ENCODE measurements at regions not wholly inside any gene's neighbourhood (a gene's known extent, or its start where the extent isn't known, plus 50 kb on each side); places are given as distances from the start of the nearest gene placed in this dataset.

DNA sequence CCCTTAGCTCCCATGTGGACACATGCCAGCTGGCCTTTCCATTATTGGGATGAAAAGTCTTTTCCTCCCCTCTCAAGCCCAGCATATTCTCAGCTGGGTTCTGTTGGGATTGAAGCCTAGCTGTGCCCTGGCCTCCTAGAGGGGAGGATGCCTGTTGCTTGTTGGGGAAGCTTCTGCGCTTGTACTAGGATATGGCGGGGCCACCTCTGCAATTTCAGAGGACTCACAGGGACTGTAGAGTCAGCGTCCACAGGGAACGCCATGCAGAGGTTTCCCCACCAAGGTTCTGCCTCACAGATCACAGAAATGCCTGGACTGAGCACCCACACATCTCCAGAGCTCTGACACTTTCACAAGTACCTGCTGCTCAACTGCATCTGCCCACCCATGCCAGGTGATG, 288.7 kb upstream of the FOXQ1 start:
- DNase-seq = no peak

DNA sequence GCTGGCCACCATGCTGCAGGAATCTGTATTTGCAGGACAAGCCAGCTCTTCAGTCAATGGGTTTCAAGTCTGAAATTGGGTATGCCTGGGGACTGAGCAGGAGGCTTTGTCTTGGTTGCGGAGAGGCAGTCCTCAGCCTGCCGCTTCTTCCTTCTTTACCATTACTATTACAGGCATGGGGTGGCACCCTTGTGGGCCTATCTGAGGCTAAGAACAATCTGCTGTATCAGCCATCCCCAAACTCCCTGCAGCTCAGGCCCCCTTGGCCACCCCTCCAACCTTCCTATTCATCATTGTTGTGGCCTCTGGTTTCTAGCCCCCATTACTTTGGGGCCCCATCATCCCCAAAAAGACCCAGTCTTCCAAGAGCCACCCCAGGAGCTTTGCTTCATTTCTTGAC, 289.2 kb upstream of the FOXQ1 start:
- DNase-seq = no peak

DNA sequence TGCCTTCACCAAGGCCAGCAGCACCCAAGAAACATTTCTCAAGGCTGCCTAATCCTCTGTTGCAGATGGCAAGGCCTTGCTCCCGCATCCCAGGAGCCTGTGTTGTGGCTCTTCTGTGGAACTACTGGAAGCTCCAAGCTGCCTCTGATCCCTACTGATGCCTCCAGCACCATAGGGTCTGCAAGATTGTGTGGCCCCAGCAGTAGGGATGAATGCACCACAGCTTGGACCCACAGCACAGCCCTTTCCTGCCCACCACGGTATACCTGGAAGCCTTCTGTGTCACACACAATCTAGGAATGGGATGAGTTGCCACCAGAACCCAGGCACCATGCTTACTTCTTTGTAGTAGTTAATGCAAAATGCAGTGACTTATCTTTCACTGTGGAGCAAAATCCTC, 291.1 kb upstream of the FOXQ1 start:
- DNase-seq = no peak

DNA sequence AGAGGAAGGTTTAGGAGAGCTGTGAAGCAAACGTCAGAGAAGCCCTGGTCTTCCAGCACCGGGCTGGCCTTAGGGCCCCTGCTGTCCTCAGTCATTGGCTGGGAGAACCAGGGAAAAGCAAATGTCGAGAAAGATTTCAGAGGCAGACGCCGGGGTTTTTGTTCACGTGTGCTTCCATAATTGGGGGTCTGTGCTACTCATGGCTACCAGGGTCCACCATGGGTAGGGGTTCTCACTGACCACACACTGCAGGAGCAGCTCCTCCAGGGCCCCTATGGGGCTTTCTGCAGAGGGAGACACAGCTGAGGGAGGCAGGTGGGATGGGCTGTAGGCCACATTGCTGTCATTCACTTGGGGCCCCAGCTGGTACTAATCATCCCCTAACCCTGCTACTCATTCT, 291.8 kb upstream of the FOXQ1 start:
- DNase-seq = no peak

DNA sequence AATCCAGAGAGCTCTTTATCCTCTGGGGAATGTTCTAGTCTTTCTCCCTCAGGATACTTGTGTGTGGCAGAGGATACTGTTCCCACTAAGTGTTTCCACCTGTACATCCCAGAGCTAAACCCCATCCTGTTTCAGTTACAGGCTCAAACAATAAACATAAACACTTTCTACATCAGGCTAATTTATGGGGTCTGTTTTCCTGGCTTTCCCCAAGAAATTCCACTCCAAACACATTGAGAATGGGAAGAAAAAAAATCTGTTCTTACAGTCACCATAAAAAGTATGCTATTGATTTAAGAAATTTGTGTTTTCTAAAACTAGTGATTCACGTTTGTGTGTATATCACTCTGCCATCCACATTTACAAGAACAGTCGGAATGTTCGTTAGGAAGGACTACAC, 293.9 kb upstream of the FOXQ1 start:
- DNase-seq = no peak

DNA sequence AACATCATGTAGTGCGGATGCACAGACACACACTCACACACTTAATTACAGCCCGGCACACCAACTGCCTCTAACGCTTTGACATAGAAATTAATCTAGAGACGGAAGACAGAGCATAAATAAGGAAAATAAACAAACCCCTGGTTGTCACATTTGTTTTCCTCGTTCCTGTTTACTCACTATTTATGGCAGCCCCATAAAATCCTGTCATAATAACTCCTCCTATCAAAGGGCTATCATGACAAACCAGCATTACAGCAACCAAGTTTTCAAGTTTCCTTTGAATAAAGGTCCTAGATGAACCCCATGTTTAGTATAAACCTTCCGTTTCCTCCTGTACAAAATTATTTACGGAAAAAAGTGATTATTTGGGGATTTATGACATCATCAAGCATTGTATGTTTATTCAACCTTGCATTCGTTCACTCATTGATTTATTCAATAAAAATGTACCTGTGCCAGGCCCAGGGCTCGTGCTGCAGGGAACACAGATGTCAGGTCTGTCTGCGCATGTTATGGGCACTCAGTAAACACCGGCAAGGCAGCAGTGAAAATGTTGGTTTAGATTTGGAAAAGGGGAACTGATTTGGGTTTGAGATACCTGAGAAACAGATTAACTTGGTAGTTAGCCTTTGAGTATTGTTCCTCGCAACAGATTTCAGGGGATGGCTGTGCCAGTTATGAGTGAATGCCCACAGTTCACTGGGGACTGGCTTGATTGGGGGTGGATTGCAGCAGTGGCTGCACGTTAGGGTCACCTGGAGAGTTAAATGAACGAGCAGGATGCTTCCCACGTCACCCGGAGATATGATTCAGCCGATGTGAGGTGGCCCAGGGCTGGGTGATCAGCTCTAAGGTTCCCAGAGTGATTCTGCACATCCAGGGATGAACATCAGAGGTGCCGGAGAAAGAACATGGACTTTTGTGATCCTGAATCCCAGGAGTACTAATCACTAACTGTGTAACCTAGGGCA, 295.3 kb upstream of the FOXQ1 start:
- DNase-seq = no peak

DNA sequence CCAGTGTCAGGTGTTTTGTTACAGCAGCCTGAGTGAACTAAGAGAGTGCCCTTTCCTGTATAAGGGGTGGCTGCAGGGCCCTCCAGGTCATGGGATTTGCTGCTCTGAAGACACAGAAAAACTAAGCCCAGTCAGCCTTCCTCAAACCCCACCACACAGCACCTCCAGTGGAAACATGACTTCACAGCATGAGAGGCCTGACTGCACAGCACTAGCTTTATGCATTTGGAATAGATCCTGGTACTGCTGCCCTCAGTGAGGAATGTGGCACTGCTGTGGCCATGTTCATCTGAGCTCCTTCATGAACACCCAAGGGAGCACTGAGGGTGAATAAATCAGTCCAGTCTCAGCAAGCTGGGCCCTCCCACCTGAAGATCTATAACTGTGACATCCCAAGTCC, 296.1 kb upstream of the FOXQ1 start:
- DNase-seq = no peak

DNA sequence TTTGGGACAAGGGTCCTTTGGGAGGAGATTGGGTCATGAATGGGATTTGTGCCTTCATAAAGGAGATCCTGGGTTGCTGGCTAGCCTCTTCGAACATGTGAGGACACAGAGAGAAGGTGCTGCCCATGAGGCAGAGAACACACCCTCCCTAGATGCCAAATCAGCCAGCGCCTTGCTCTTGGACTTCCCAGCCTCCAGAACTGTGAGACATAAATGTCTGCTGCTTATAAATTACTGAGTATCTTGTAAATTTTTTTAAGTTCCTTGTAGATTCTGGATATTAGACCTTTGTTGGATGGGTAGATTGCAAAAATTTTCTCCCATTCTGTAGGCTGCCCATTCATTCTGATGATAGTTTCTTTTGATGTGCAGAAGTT, 297.5 kb upstream of the FOXQ1 start:
- DNase-seq = no peak

DNA sequence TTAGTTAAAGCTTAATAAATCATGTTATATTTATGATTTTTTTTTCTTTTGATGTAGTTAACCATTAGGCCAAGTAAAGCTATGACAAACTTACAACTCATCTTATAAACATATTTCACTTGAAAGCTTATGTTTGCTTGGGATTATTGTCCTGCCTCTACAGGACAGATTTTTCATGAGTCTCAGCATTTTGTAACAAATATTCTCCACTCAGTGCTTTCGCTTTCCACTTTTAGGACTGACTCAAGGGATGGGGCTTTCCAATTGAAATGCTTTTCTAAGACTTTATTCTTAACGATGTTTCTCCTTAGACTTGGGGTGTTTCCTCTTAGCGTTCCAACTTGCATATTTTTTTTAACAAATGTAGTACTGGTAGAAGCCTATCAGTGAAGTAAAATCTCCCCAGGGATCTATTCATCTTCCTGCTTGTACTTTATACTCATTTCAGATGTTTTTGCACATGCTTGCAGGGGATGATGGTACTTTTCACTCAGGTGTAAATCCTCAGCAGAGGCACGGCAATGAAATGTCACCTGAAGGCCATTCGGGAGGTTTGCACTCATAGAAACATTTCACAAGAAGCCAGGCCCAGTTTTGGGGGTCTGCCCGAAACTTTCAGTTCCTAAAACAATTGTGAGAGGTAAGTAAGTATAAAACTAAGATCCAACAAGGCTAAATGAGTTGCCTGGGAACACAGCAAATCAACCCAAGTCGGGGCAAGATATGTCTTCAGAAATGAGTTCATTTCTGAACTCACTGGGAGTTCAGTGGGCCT, 298.1 kb upstream of the FOXQ1 start:
- no peak for DNase-seq

DNA sequence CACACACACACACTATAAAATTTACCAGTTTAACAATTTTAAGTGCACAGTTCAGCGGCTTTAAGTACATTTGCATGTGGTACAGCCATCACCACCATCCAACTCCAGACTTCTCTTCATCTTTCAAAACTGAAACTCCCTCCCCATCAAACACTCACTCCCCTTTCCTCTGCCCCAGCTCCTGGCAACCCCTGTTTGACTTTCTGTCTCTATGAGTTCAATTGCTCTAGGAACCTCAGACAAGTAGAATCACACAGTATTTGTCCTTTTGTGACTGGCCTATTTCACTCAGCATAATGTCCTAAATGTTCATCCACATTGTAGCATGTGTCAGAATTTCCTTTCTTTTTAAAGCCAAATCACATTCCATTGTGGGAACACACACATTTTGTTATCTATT, 302.8 kb upstream of the FOXQ1 start:
- no peak for DNase-seq

DNA sequence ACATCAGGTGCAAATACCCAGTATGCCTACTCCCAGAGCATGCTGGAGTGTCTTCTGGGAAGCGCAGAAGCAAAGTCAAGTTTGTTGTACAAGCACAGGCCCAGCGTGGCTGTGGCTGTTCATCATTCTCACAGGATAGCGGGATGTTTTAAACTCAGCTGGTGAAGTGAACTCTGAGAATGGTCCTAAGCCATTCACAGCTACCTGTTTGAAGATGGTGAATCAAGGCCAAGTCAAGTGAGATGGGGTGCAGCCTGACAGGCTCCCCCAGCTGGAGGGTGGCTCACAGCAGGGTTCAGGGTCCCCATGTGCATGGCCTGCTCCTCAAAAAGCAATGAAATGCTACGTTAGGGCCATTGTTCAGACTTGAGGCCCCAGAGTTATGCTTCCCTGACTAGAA, 304.7 kb upstream of the FOXQ1 start:
- no peak for DNase-seq

DNA sequence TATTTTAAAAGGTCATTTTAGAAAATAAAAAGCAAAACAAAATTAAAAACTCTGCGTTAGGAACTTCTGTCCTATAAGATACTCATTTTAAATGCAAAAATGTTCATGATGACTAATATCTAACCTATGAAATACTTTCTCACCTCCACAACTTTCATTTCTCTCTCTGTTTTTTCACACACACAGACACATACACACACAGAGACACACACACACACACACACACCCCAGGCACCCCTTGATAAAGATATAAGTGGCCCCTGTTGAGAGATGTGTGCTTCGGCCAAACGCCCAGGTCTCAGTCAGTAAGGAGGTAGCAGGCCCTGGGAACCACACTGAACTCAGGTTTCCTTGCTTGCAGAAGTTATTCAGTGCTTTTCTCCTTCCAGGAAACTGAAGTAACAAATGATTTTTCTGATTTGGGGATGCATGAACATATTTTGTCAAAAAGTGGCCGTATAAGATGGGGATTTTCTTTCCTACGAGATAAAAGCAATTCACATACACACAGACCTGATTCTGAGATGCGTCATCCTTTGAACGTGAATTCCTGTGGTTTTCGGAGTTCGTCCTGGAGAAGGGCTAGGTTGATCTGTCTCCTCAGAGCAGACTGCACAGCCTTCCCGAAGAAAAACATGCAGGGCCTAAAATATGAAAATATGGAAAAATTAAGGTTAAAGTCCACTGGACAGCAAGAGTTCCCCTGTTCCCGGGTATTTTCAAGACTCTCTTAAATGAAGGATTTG, 306.8 kb upstream of the FOXQ1 start:
- DNase-seq = no peak

DNA sequence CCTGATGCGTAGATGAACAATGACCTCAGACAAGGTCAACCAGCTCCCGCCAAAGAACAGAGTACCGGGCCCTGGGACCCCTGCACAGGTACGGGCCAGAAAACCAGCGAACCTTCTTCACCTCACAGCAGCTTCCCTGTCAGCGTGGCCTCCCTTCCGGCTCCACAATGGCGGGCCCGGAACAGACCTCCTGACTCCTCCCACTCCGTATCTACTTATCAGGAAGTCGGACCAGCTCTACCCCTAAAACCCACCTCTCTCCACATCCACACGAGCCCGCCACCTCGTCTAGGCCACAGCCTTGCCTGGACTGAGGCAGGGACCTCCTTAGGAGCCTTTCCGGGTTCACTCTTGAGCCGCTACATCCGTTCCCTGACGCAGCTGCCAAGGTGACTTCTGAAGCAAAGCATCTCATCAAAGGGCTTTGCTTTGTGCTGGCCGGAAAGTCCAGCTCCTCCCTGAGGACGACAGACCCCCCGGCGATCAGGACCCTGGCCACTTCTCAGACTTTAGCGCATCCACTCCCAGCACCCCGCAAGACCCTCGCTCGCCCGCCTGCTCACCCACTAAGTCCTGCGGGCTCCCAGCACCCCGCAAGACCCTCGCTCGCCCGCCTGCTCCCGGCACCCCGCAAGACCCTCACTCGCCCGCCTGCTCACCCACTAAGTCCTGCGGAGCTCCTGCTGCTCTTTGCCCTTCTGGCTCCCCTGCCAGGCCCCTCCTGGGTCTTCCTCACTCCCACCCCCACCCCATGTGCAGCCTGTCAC, 308.3 kb upstream of the FOXQ1 start:
- DNase-seq = no peak

DNA sequence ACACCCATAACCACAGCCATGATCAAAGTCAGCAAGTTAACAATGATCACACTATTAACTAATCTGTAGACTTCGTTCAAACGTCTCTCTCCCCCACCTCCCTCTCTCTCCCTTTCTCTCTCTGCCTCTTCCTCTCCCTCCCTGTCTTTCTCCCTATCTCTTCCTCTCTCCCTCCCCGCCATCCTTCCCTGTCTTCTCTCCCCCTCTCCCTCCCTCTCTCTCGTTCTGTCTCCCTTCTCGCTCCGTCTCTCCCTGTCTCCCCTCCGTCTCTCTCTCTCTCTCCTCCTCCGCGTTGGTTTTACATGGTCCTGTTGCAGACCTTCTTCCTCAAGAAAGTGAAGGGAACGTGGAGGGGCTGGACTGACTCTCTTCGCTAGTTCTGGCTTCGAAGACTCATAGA, 308.9 kb upstream of the FOXQ1 start:
- DNase-seq = no peak

DNA sequence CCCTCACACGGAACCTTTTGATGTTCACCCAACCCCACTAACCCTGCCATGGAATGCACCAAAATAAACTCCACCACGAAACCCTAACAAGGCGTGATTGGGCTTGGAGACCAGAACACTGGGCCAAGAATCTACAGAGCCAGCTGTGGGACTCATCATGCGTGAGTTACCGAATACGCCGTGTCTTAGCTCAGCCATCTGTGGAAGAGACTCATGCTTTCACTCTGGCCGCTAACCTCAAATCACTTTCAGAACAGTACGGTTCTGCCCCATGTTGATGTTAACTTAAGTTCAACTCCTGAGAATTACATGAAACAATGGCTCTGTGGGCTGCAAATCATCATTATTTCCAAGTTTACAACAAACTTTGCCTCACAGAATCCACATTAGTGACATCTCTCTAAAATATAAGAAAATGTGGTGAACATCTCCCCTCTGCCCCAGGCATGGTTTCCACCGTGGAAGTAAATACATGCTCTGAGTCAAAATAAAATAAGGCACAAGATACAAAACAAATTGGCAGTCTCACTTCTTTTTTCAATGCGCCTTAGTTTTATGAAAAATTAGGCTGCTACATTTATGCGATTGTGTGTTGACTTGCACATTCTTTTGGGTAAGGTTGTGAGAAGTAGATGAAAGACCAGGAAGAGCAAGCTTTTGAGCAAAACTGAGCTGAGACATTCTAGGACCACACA, 308.9 kb upstream of the EXOC2 start:
- DNase-seq = no peak

DNA sequence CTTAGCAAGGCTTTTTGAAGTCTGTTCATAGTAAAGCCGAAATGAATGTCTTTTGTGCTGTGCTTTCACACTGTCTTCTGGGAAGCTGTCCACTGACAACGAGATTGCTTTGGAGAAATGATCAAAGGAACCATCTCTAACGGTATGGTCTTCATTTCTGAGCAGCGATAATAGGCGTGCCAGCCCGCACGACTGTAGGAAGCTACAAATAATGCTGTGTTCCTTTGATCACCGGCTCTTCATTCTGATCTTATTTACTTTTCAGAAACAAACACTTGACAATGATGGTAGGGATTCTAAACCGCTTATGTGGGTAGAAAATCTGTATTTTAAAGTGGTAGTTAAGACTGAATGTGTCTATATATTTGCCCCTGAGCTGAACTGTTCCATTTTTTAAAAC, 306.6 kb upstream of the EXOC2 start:
- no peak for DNase-seq

DNA sequence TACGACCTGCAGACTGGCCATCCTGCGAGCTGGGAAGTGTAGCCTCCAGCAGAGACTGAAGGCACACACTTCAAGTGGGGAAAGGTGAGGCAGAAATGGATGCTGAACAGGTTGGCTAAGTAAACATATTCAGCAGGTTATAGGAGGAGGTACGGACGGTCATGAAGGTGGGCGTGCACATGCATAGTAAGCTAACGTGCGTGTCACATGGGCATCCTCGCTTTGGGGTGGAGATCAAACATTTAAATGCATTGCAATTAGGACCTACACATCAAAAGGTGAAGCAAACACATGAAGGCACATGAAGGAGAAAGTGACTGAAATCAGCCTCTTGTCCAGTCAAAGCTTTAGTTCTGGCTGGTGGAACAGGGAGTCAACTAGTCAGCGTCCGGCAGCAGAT, 305.6 kb upstream of the EXOC2 start:
- no peak for DNase-seq

DNA sequence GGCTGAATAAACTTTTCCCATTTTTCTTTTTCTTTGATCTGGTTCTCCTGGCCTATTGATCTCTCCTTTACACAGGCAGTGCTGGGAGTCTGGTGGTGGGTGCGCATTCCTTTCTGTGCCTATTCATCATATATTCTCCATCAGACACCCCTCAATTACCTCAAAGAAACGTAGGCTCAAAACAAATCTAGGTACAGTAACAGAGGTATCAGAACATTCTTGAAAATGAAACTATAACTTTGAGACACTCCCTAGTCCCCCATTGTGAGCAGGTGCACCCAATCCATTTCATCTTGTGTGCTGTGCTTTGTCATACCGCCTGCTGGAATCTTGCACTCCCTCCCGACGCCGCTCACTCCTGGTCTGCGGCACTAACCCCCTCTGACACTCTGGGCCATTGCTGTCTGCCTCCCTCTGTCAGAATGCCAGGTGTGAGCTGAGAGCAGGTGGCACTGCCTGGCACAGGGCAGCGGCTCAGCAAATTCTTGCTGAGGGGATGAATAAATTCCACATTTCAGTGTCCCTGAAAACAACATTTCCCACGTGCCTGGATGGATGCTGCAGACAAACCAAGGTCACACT, 303.4 kb upstream of the EXOC2 start:
- no peak for DNase-seq

DNA sequence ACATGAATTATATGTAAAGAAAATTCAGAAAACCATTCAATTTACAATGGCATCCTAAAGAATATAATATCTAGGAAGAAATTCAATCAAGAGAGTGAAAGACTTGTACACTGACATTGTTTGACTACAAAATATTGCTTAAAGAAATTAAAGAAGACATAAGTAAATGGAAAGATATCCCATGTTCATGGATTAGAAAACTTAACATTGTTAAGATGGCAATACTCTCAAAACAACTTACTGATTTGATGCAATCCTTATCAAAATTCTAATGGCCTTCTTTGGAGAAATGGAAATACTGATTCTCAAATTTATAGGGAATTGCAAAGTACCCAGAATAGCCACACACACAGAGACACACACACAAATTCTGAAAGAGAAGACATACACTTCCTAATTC, 298.3 kb upstream of the EXOC2 start:
- DNase-seq = no peak

DNA sequence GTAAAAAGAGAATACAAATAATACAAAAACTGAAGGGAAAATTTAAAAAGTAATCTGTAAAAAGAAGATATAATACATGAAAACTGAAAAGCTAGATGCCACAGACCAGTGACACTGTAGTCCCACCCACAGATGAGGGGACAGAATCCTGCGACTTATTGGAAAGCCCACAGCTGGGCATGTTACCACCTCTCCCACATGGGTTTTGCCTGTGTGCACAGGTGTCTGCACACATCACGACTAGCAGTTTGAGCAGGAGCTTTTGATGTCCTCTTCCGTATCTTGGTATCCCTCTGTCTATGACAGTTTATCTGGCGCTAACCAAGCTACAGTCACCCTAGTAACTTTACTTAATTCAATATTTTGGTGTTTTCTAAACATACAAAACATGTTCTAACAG, 291.1 kb upstream of the EXOC2 start:
- no peak for DNase-seq

DNA sequence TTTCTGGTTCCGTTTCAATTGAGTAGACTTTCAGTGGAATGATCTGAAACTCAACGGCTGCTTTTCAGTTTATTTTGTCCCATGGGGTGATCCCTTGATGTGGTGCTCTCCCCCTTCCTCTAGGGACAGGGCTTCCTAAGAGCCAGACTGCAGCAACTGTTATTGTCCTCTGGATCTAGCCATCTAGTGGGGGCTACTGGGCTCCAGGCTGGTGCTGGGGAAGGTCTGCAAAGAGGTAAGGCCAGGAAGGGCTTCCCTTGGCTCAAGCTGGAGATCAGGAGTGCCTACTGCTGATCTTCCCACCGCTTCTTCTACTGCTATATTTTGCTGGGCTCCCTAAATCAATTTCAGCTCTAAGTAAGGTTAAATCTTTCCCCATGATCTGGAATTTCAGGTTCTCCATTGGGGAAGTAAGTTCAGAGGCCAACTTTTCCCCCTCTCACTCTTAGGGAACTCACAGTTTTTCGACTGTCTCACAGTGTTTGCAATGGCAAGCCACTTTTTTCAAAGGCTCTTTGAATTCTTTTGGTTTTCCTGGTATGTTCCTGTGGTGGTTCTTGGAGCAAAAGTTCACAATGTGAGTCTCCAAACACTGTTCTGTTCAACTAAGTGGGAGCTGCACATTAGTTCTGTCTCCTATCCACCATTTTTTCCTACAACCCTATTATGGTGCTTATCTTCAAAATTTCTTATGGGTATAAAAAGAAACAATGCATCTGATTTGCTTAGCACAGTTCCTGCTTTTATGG, 286.2 kb upstream of the EXOC2 start:
- no peak for DNase-seq
